Mesendoderm (in vitro differentiated cells): ENCODE measurements at regions not wholly inside any gene's neighbourhood (a gene's known extent, or its start where the extent isn't known, plus 50 kb on each side); places are given as distances from the start of the nearest gene placed in this dataset.

Experiments
- DNase-seq: peaks from one replicate; pipeline ENCODE4 v3.0.0; 2013
- H2AK5ac ChIP-seq: 2 replicates; pipeline ENCODE4 v1.6.1; 2013; ENCODE audit warnings: low read length, inconsistent platforms
- H2BK120ac ChIP-seq: 2 replicates; pipeline ENCODE4 v1.6.1; 2013; ENCODE audit warnings: low read depth, mild to moderate bottlenecking, low read length, moderate library complexity, mixed read lengths
- H2BK15ac ChIP-seq: replicated peaks from 2 replicates; pipeline ENCODE4 v1.6.1; 2013; ENCODE audit warnings: low read depth, mild to moderate bottlenecking, moderate library complexity
- H2BK5ac ChIP-seq: 2 replicates; pipeline ENCODE4 v1.6.1; 2013; ENCODE audit warnings: low read length, inconsistent platforms
- H3K18ac ChIP-seq: 2 replicates; pipeline ENCODE4 v1.6.1; 2013; ENCODE audit warnings: mild to moderate bottlenecking, low read length, mixed read lengths
- H3K23ac ChIP-seq: one replicate; pipeline ENCODE4 v1.6.1; 2013; ENCODE audit warnings: low read length
- H3K27ac ChIP-seq: 2 replicates; pipeline ENCODE4 v1.5.1; 2013; ENCODE audit warnings: low read depth, mild to moderate bottlenecking, inconsistent platforms, low read length, moderate library complexity
- H3K27me3 ChIP-seq: 2 replicates; pipeline ENCODE4 v1.6.1; 2013; ENCODE audit warnings: low read length, control low read depth, mild to moderate bottlenecking, inconsistent platforms; ENCODE audit not compliant: insufficient read depth, poor library complexity
- H3K36me3 ChIP-seq: 2 replicates; pipeline ENCODE4 v1.6.1; 2013; ENCODE audit warnings: low read length, inconsistent platforms; ENCODE audit not compliant: control insufficient read depth, insufficient read depth
- H3K4ac ChIP-seq: one replicate; pipeline ENCODE4 v1.6.1; 2013; ENCODE audit warnings: low read depth, mild to moderate bottlenecking, low read length, moderate library complexity
- H3K4me1 ChIP-seq: 2 replicates; pipeline ENCODE4 v1.6.1; 2013; ENCODE audit warnings: low read depth, low read length, inconsistent platforms; ENCODE audit not compliant: control insufficient read depth
- H3K4me2 ChIP-seq: 2 replicates; pipeline ENCODE4 v1.6.1; 2013; ENCODE audit warnings: low read length
- H3K4me3 ChIP-seq: 2 replicates; pipeline ENCODE4 v1.5.1; 2013; ENCODE audit warnings: mild to moderate bottlenecking, low read length
- H3K56ac ChIP-seq: one replicate; pipeline ENCODE4 v1.6.1; 2013; ENCODE audit warnings: low read length
- H3K79me1 ChIP-seq: 2 replicates; pipeline ENCODE4 v1.6.1; 2013; ENCODE audit warnings: low read length, inconsistent platforms
- H3K79me2 ChIP-seq: 2 replicates; pipeline ENCODE4 v1.6.1; 2013; ENCODE audit warnings: mild to moderate bottlenecking, low read length; ENCODE audit not compliant: control insufficient read depth, insufficient read depth
- H3K9ac ChIP-seq: 2 replicates; pipeline ENCODE4 v1.6.1; 2013; ENCODE audit warnings: low read length, inconsistent platforms
- H4K5ac ChIP-seq: one replicate; pipeline ENCODE4 v1.6.1; 2013; ENCODE audit warnings: low read length
- H4K8ac ChIP-seq: one replicate; pipeline ENCODE4 v1.6.1; 2013; ENCODE audit warnings: low read depth, mild to moderate bottlenecking, control low read depth, low read length, moderate library complexity
- WGBS: extraction: QIAGEN DNeasy Blood & Tissue Kit; methylation state at CpG from one replicate; pipeline ENCODE4 v1.1.7; 2013; ENCODE audit warnings: low lambda C conversion rate, missing lambda C conversion rate; ENCODE audit not compliant: insufficient coverage; ENCODE audit errors: extremely low coverage; 5-methylcytosine and 5-hydroxymethylcytosine counted together

DNA sequence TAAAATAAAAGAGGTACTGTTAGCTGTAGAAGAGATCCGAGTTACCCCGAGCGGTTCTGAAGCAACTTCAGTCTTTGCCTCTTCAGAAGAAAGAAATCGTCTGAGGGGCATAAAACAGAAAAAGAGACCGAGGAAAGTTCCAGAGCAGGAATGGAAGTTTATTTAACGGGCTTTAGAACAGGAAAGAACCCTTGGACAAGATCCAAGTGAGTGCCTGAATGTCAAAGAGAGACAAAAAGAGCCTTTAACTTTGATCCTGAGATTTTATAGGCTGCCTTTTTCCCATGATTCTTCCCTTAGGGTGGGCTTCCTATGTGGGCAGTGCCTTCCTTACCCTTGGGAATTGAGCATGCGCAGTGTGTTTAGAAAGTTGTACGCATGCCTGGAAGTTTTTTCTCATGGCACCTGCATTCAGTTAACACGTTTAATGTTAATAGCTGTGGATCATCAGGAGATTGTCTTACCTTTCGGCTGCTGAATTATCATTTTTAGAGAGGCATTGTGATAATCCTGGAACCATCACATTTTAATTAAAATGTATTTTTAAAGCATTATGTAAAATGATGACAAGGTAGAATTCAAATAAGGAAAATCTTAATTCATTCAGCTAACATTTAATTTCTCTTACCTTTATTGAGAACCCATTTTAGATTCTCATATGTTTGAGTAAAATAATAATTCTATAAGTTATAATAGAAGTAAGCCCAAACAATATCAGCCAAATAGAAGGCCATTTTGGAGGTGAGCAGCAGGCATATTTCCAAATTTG, 269.5 kb upstream of the ZSWIM2 start:
- no CpG with 5 or more reads among the region's 10 CpGs for WGBS
- Histone ChIP-seq H3K27me3 (no peaks in the 10 kb centered on the region), H2BK120ac (no peak overlapping the region), H3K79me2 (no peaks in the 10 kb centered on the region), H3K4me2 (no peak overlapping the region), H3K79me1 (no peaks in the 10 kb centered on the region), H4K8ac (no peak overlapping the region), H3K9ac (no peak overlapping the region), H4K5ac (no peak overlapping the region), H2BK5ac (no peak overlapping the region), H3K4me3 (no peak overlapping the region), H3K36me3 (no peaks in the 10 kb centered on the region), H3K56ac (no peak overlapping the region), H3K18ac (no peak overlapping the region), H3K23ac (no peak overlapping the region), H3K4me1 (no peaks in the 10 kb centered on the region), H2AK5ac (no peak overlapping the region), H2BK15ac (no peak overlapping the region), H3K27ac (no peak overlapping the region), H3K4ac (peak overlapping the region; percentile 24)
- no peak for DNase-seq

DNA sequence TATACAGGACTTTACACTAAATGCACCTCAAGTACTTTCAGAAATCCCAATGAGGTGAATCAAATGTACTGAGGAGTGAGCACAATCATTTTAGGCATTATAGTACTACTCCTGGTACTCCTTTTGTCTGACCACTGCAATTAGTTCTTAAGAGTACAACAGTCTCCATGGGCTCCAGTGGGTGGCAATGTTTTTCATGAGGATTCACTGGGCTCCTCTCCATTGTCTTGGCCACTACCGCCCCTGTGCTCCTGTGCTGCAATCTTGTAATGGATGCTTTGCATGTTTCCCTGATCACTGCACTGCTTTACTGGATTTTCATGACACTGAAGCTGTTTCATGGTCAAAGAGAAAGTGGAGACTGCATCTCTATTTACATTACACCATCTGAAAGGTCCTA, 268.5 kb upstream of the ZSWIM2 start:
- no peak overlapping the region for H2BK5ac ChIP-seq
- no peak overlapping the region for H3K27ac ChIP-seq
- no peak overlapping the region for H3K4me2 ChIP-seq
- no peak overlapping the region for H4K8ac ChIP-seq
- H3K4me3 ChIP-seq = no peak overlapping the region
- no peak overlapping the region for H3K56ac ChIP-seq
- H2BK15ac ChIP-seq = no peak overlapping the region
- no peaks in the 10 kb centered on the region for H3K27me3 ChIP-seq
- no peaks in the 10 kb centered on the region for H3K36me3 ChIP-seq
- no peak overlapping the region for H2AK5ac ChIP-seq
- no peak overlapping the region for H3K18ac ChIP-seq
- H2BK120ac ChIP-seq = no peak overlapping the region
- H3K4ac ChIP-seq = no peak overlapping the region
- no peak overlapping the region for H3K9ac ChIP-seq
- H3K79me1 ChIP-seq = no peaks in the 10 kb centered on the region
- H3K79me2 ChIP-seq = no peaks in the 10 kb centered on the region
- no peak overlapping the region for H4K5ac ChIP-seq
- no CpG with 5 or more reads among the region's 1 CpG for WGBS
- no peak overlapping the region for H3K23ac ChIP-seq
- no peaks in the 10 kb centered on the region for H3K4me1 ChIP-seq
- DNase-seq = peak; percentile 70

DNA sequence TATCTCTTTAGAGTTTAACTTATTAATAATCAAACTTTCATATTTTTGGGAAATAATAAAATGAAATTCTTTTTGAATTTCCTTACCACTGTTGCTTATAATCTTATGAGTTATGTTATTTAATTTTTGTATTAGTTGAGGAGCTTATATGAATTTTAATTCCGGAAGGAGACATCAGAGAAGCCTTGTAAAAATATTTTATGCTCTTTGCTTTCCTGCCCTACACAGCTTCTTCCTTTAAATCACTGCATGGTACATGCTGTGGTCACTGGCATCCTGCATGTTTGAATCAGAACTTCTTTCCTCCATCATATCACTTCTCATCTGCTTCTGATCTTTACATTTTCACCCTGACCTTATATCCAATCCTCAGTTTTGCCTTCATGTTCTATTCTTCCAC, 266.7 kb upstream of the ZSWIM2 start:
- no CpG with 5 or more reads among the region's 1 CpG for WGBS
- Histone ChIP-seq H3K27ac (no peak overlapping the region), H2AK5ac (no peak overlapping the region), H3K4me3 (no peak overlapping the region), H3K4ac (no peak overlapping the region), H4K8ac (no peak overlapping the region), H3K4me1 (no peaks in the 10 kb centered on the region), H3K9ac (no peak overlapping the region), H3K27me3 (no peaks in the 10 kb centered on the region), H2BK15ac (no peak overlapping the region), H4K5ac (no peak overlapping the region), H3K56ac (no peak overlapping the region), H3K23ac (no peak overlapping the region), H2BK120ac (no peak overlapping the region), H3K79me1 (no peaks in the 10 kb centered on the region), H2BK5ac (no peak overlapping the region), H3K79me2 (no peaks in the 10 kb centered on the region), H3K4me2 (no peak overlapping the region), H3K36me3 (no peaks in the 10 kb centered on the region), H3K18ac (no peak overlapping the region)
- DNase-seq = no peak

DNA sequence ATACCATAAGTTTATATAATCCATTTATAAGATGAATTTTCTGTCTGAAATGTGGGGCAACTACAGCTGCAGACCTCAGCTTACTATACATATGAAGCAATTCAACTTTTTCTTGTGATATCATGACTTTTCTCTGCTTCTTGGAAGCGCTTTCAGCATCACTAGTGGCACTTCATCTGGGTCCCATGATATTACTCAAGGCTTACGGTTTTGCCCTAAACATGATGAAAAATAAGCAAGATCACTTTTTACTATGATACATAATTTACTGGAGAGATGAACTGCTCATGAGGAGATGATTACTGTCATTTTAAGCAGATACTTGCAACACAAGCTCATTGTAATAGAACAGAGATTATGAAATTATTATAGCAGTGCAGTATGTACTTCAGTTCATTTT, 258.0 kb upstream of the ZSWIM2 start:
- Histone ChIP-seq H4K8ac (no peak overlapping the region), H3K36me3 (no peaks in the 10 kb centered on the region), H3K4ac (no peak overlapping the region), H3K4me1 (no peaks in the 10 kb centered on the region), H2BK15ac (no peak overlapping the region), H2BK120ac (no peak overlapping the region), H3K4me2 (no peak overlapping the region), H4K5ac (no peak overlapping the region), H2BK5ac (no peak overlapping the region), H3K27me3 (no peaks in the 10 kb centered on the region), H3K79me1 (no peaks in the 10 kb centered on the region), H3K4me3 (no peak overlapping the region), H3K18ac (no peak overlapping the region), H3K9ac (no peak overlapping the region), H3K27ac (no peak overlapping the region), H2AK5ac (no peak overlapping the region), H3K23ac (no peak overlapping the region), H3K56ac (no peak overlapping the region), H3K79me2 (no peaks in the 10 kb centered on the region)
- DNase-seq = no peak
- WGBS = no CpG with 5 or more reads among the region's 2 CpGs

DNA sequence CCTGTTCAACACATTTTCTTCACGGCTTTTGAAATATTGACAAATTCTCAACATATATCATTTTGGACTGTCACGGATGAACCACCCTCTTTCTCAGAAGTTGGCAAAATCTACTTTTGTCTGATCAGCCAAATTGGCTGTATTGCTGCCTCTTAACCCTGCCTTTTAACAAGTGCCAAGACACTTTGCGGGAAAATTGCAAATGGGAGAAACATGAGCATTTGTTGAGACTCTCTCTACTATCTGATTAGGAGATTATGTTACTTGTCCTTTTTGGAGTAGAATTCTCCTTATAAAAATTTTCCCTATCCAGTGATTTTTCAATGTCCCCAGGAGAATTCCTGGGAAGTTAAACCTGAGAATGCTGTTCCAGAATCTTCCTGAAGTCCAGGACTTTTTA, 256.2 kb upstream of the ZSWIM2 start:
- Histone ChIP-seq H2BK120ac (no peak overlapping the region), H3K79me1 (no peaks in the 10 kb centered on the region), H3K23ac (no peak overlapping the region), H3K27ac (no peak overlapping the region), H4K5ac (no peak overlapping the region), H2AK5ac (no peak overlapping the region), H3K4ac (no peak overlapping the region), H3K4me2 (no peak overlapping the region), H3K18ac (no peak overlapping the region), H3K79me2 (no peaks in the 10 kb centered on the region), H3K36me3 (no peaks in the 10 kb centered on the region), H2BK15ac (no peak overlapping the region), H3K4me3 (no peak overlapping the region), H4K8ac (no peak overlapping the region), H3K56ac (no peak overlapping the region), H3K27me3 (no peaks in the 10 kb centered on the region), H2BK5ac (no peak overlapping the region), H3K9ac (no peak overlapping the region), H3K4me1 (no peaks in the 10 kb centered on the region)
- DNase-seq = no peak
- no CpG with 5 or more reads among the region's 3 CpGs for WGBS

DNA sequence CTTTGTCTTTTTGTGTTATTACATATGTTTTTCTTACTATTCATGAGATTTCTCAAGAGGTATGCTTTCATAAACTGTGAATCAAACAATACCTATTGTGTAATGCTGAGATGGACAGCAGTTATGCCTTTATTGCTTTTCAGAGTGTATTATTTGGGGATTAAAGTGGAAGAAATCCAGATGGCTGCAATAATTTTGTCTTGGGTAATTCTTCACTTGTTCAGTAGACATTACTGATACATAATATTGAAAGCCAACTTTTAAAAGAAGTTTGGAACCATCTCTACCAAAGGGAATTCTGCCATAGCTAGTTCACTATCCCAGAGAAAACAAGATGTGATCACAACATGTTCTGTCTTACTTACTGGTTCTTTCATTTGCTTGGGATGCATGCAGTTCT, 253.4 kb upstream of the ZSWIM2 start:
- Histone ChIP-seq H2BK5ac (no peak overlapping the region), H2AK5ac (no peak overlapping the region), H2BK15ac (no peak overlapping the region), H4K5ac (no peak overlapping the region), H3K79me1 (no peaks in the 10 kb centered on the region), H3K4ac (no peak overlapping the region), H3K27ac (no peak overlapping the region), H3K9ac (no peak overlapping the region), H3K4me2 (no peak overlapping the region), H3K4me3 (no peak overlapping the region), H3K23ac (no peak overlapping the region), H3K4me1 (no peaks in the 10 kb centered on the region), H3K36me3 (no peaks in the 10 kb centered on the region), H2BK120ac (no peak overlapping the region), H3K79me2 (no peaks in the 10 kb centered on the region), H3K27me3 (no peaks in the 10 kb centered on the region), H4K8ac (no peak overlapping the region), H3K18ac (no peak overlapping the region), H3K56ac (no peak overlapping the region)
- DNase-seq = no peak
